Astrocyte of the cerebellum (primary cell): ENCODE measurements at regions not wholly inside any gene's neighbourhood (a gene's known extent, or its start where the extent isn't known, plus 50 kb on each side); places are given as distances from the start of the nearest gene placed in this dataset.

Experiments used
- DNase-seq: peaks from one replicate; pipeline ENCODE4 v3.0.0-alpha.2; 2011; ENCODE audit warnings: low read depth
- H3K4me3 ChIP-seq: 2 replicates; pipeline ENCODE4 v1.5.1; 2011; ENCODE audit warnings: mild to moderate bottlenecking, low read depth, low read length, moderate library complexity
- in situ Hi-C: cut with HindIII; loops from 2 replicates; pipeline ENCODE4 v1.10.0; 2017; ENCODE audit warnings: low sequenced_read_pairs
- TF ChIP-seq, protein P1 (sequence below): IDR thresholded peaks from 2 replicates; pipeline ENCODE4 v1.5.1; 2012; ENCODE audit warnings: low read length, low read depth, moderate library complexity, mild to moderate bottlenecking; ENCODE audit errors: missing control alignments

DNA sequence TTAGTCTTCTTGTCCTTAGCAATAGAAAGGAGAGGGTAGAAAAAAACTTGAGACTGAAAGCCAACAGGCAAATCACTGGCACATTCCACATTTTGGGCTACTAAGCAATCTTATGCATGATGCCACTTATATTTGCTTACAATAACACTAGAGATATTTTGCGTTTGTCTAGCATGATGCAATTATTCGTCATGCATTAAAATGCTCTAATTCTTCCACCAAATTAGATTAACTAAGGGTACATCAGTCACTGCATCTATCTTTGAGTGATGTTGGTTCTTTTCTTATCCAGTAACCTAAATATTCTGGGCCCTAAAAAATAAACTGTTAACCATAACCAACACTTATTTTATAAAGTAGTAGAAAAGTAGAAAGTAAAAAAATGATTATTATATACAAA lies 1311.7 kb upstream of the CDH2 start:
- TF ChIP-seq, protein P1, sequence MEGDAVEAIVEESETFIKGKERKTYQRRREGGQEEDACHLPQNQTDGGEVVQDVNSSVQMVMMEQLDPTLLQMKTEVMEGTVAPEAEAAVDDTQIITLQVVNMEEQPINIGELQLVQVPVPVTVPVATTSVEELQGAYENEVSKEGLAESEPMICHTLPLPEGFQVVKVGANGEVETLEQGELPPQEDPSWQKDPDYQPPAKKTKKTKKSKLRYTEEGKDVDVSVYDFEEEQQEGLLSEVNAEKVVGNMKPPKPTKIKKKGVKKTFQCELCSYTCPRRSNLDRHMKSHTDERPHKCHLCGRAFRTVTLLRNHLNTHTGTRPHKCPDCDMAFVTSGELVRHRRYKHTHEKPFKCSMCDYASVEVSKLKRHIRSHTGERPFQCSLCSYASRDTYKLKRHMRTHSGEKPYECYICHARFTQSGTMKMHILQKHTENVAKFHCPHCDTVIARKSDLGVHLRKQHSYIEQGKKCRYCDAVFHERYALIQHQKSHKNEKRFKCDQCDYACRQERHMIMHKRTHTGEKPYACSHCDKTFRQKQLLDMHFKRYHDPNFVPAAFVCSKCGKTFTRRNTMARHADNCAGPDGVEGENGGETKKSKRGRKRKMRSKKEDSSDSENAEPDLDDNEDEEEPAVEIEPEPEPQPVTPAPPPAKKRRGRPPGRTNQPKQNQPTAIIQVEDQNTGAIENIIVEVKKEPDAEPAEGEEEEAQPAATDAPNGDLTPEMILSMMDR: no peak
- in situ Hi-C loops: no loop called here
- H3K4me3 ChIP-seq: no peak overlapping the region
- no peak for DNase-seq

- no peak for DNase-seq
- no peak overlapping the region for H3K4me3 ChIP-seq
- in situ Hi-C loops: no loop called here
- TF ChIP-seq, protein P1: no peak
Measured at GRCh38 chr18:29465526-29465925, 1288.6 kb upstream of the CDH2 start.

DNA sequence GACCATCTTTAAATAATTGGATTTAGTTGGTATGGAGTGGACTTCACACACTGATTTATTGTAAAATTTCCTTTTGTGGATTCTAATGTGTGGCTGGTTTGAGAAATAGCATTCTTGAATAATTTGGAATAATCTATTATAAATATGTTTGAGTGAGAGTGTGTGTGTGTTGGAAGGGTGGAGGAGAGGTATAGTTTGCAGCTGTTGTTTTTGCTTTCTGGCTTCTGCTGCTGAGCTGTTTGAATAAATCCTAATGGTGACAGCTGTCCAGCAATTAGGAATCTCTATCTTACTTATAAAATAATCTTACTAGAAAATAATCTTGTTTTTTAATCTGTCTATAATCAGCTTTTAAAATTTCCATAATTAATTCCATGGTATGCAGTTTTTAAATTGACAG lies 1283.0 kb upstream of the CDH2 start:
- in situ Hi-C loops: no loop called here
- DNase-seq: no peak
- TF ChIP-seq, protein P1: no peak
- no peak overlapping the region for H3K4me3 ChIP-seq

- no peak overlapping the region for H3K4me3 ChIP-seq
- no peak for DNase-seq
- in situ Hi-C loops: no loop called here
- TF ChIP-seq, protein P1: no peak
Measured at GRCh38 chr18:29457316-29457889, 1280.5 kb upstream of the CDH2 start.

- no peak for DNase-seq
- no peak overlapping the region for H3K4me3 ChIP-seq
- in situ Hi-C loops: no loop called here
- TF ChIP-seq, protein P1: no peak
Measured at GRCh38 chr18:29449424-29449823, 1272.5 kb upstream of the CDH2 start.

- no peak for DNase-seq
- TF ChIP-seq, protein P1: peak; percentile 24
- in situ Hi-C loops: no loop called here
Measured at GRCh38 chr18:29439398-29439797, 1262.5 kb upstream of the CDH2 start.

More at GRCh38 chr18:29439398-29439797, 1262.5 kb upstream of the CDH2 start:
- H3K4me3 ChIP-seq: no peak overlapping the region
